ENCODE measurements at regions not wholly inside any gene's neighbourhood (a gene's known extent, or its start where the extent isn't known, plus 50 kb on each side); places are given as distances from the start of the nearest gene placed in this dataset.

DNA sequence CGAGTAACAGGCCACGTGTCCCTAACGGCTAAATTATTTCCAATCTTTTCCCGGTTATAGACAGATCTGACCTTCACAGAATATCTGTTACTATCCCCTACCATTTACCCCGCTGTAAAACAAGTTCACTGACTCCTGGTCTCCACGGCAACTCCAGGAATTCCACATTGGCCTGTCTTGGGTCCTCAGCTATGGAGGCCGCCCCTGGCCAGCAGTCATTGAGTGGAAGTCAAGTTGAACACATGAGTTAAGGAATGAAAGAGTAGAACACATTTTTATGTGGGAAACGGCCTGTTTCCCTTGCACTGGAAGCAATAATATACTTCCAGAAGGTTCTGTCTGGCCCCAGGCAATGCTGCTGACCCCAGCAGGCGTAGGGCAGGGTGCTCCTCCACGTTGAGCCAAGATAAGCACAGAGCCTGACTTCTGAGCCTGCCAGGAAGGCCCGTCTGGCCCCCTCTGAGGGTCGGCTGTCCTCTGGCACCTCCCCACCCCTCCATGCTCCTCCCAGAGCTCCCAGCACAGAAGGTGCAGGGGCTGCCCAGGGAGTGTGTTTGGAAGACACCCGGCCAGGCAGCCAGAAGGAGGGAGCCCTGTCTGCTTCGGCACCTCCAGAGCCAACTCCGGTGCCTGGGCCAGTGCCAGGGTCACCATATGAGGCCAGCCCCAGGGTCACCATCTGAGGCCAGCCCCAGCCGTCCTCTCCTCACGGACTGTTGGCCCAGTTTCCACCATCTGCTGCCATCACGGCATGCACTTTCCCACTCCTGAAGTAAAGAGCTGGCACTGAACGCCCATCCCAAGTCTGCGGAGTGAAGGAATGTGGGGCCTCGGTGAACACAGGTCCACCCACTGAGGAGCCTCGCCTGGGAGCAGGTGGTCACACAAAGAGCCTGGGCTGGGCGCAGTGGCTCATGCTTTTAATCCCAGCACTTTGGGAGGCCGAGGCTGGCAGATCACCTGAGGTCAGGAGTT lies 813.2 kb downstream of the BRD1 start:
- CTCF ChIA-PET: interaction anchor here (0.6 kb wide), 1 partner anchor 1086 kb away, joined by 3 read pairs; no protein-coding TSS in a partner anchor
- no peak overlapping the region for H3K27ac Mint-ChIP-seq
- no peak overlapping the region for H3K4me3 Mint-ChIP-seq

GRCh38 chr22:49013707-49014106 lies 814.0 kb downstream of the BRD1 start:
- Mint-ChIP-seq H3K27ac (no peak overlapping the region), H3K9me3 (no peaks in the 10 kb centered on the region), H3K4me1 (ENCODE audit: low read depth) (no peaks in the 10 kb centered on the region), H3K27me3 (ENCODE audit: low read depth) (peaks cover 7% of the 10 kb centered on the region), H3K36me3 (ENCODE audit: low read depth) (no peaks in the 10 kb centered on the region), H3K4me3 (no peak overlapping the region)
- intact Hi-C loops (cut with micrococcal nuclease): no loop called here
- CTCF ChIA-PET: no interaction called here
- no peak for DNase-seq

More for the DNA sequence above, 813.2 kb downstream of the BRD1 start:
- Mint-ChIP-seq H3K9me3 (no peaks in the 10 kb centered on the region), H3K4me1 (ENCODE audit: low read depth) (no peaks in the 10 kb centered on the region), H3K27me3 (ENCODE audit: low read depth) (peaks cover 5% of the 10 kb centered on the region), H3K36me3 (ENCODE audit: low read depth) (no peaks in the 10 kb centered on the region)
- intact Hi-C loops (cut with micrococcal nuclease): no loop called here
- DNase-seq: no peak

- Mint-ChIP-seq H3K36me3 (ENCODE audit: low read depth) (no peaks in the 10 kb centered on the region), H3K9me3 (no peaks in the 10 kb centered on the region), H3K4me1 (ENCODE audit: low read depth) (no peaks in the 10 kb centered on the region), H3K27ac (no peak overlapping the region), H3K4me3 (no peak overlapping the region), H3K27me3 (ENCODE audit: low read depth) (peaks cover 7% of the 10 kb centered on the region)
- intact Hi-C loops (cut with micrococcal nuclease): no loop called here
- CTCF ChIA-PET: no interaction called here
- DNase-seq: no peak
Measured at GRCh38 chr22:49012712-49013395, 814.8 kb downstream of the BRD1 start.

DNA sequence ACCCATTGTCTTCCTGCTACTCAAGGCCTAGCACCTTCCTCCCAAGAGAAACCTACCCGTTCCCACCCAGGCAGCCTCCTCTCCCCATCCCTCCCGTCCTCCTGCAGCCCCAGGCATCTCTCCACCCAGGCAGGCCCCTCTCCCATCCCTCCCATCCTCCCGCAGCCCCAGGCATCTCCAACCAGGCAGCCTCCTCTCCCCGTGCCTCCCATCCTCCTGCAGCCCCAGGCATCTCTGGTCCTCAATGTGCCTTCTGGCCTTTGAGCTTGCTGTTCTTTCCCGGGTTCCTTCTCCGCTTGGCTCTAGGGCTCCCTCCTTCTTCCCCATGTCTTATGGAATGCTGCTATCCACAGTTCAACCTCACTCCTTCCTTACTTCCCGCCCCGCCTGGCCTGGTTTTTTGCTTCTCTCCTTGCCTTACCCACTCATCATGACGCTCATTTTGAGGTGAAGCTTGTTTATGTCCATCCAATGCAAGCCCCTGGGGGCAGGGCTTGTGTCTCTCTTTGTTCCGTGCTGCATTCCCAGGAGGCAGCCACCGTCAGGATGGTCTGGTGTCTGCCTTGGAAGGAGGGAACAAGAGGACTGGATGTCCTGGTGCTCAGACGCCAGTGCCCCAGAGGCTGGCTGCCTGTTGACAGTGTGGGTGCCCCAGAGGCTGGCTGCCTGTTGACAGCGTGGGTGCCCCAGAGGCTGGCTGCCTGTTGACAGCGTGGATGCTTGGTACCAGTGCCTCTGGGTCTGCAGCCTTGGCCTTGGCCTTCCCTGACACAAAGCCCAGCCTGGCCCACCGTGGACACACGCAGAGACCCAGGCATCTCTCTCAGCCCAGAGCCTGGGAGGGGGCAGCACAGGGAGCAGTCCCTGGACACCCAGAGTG lies 815.7 kb downstream of the BRD1 start:
- H3K36me3 Mint-ChIP-seq (ENCODE audit: low read depth): no peaks in the 10 kb centered on the region
- H3K9me3 Mint-ChIP-seq: no peaks in the 10 kb centered on the region
- CTCF ChIA-PET: no interaction called here
- intact Hi-C loops (cut with micrococcal nuclease): no loop called here
- DNase-seq: no peak
- H3K27me3 Mint-ChIP-seq (ENCODE audit: low read depth): peaks cover 7% of the 10 kb centered on the region
- no peak overlapping the region for H3K27ac Mint-ChIP-seq
- no peak overlapping the region for H3K4me3 Mint-ChIP-seq
- H3K4me1 Mint-ChIP-seq (ENCODE audit: low read depth): no peaks in the 10 kb centered on the region

DNA sequence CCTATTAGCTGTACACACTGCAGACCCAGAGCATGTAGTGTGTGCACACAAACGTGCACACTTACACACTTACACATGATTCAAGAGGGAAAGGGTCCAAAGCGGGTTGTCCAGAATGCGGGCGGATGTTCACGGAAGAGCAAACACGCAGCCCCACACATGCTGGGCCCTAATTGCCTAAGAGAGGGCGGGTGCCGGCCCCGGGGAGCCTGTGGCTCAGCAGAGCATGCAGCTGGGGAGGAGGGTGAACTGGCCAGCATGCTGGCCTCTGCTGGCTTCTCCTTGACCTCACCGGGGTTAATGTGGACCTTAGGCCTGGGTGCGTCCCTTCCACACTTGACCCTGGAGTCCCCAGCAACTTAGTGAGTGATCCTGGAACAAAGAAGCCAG lies 816.3 kb downstream of the BRD1 start:
- no peaks in the 10 kb centered on the region for H3K9me3 Mint-ChIP-seq
- DNase-seq: no peak
- peaks cover 7% of the 10 kb centered on the region for H3K27me3 Mint-ChIP-seq (ENCODE audit: low read depth)
- no peaks in the 10 kb centered on the region for H3K36me3 Mint-ChIP-seq (ENCODE audit: low read depth)
- intact Hi-C loops (cut with micrococcal nuclease): no loop called here
- no peaks in the 10 kb centered on the region for H3K4me1 Mint-ChIP-seq (ENCODE audit: low read depth)
- no peak overlapping the region for H3K4me3 Mint-ChIP-seq
- CTCF ChIA-PET: no interaction called here
- no peak overlapping the region for H3K27ac Mint-ChIP-seq

GRCh38 chr22:49010901-49011300 lies 816.8 kb downstream of the BRD1 start:
- no peak for DNase-seq
- Mint-ChIP-seq H3K4me1 (ENCODE audit: low read depth) (no peaks in the 10 kb centered on the region), H3K36me3 (ENCODE audit: low read depth) (no peaks in the 10 kb centered on the region), H3K9me3 (no peaks in the 10 kb centered on the region), H3K27ac (no peak overlapping the region), H3K4me3 (no peak overlapping the region), H3K27me3 (ENCODE audit: low read depth) (peaks cover 10% of the 10 kb centered on the region)
- intact Hi-C loops (cut with micrococcal nuclease): no loop called here
- CTCF ChIA-PET: no interaction called here

DNA sequence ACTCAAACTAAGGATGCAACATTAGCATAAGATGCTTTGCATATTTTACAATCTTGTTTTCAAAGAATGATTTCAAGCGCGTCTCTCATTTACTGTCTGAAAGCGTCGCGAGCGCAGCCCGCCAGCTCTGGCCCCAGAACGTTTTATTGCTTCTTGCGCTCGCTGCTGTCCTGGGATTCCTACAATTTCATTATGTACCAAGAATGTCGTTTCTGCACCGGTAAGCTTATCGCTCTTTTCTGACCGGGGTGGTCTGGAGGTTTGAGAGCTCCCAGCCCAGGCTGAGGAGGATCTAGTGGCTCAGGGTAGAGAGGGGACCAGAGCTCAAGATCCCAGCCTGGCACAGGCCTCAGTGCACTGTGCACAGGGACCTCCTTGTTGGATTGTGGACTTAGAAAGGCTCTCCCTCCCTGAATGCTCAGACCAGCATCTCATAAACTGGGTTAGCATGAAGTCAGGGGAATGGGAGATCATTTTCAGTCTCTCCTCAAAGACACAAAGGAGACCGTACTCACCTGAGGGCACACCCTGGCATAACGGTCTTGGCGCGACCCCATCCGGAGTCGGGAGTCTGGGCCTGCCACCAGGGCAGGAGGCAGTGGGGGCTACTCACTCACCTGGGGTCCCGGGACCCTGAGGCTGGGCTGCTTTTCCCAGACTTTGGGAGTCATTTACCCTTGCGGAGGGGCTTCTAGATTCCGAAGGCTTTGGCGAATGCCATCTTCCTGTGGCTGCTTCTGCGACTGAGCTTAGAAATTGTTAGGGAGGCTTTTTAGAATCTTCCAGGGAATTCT lies 817.4 kb downstream of the BRD1 start:
- intact Hi-C loops (cut with micrococcal nuclease): no loop called here
- Mint-ChIP-seq H3K36me3 (ENCODE audit: low read depth) (no peaks in the 10 kb centered on the region), H3K27me3 (ENCODE audit: low read depth) (peaks cover 10% of the 10 kb centered on the region), H3K4me3 (no peak overlapping the region), H3K9me3 (no peaks in the 10 kb centered on the region), H3K4me1 (ENCODE audit: low read depth) (no peaks in the 10 kb centered on the region), H3K27ac (no peak overlapping the region)
- CTCF ChIA-PET: no interaction called here
- no peak for DNase-seq

DNA sequence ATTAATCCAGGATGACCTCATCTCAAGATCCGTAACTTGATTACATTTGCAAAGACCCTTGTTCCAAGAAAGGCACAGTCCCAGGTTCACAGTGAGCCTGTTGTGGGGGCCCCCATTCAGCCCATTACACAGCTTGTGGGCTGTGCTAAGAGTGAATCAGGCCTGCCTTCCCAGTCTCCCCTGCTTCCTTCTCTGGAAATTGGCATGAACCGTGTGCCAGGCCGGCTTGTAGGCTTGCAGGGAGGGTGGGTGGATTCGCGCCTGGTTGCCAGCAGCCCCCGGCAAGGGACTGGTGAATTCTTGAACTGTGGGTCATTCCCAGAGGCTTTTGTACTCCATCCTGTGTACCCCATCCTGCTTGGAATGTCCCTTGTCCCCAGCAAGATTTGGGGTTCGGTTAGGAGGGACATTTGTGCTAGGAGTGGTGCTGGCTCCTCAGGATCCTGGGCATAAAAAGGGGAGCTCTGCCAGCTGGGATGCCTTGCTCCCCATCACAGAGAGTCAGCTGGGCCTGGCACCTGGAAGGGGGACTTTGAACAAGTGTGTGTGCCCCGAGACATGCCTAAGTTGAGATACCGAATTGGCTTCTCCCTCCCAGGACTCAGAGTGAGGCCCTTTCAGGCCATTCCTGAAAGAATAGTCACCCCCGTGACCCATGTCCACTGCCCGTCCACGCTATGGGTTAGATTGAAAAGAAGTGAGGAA lies 818.2 kb downstream of the BRD1 start:
- intact Hi-C loops (cut with micrococcal nuclease): no loop called here
- H3K4me3 Mint-ChIP-seq: no peak overlapping the region
- CTCF ChIA-PET: no interaction called here
- H3K36me3 Mint-ChIP-seq (ENCODE audit: low read depth): no peaks in the 10 kb centered on the region
- H3K27ac Mint-ChIP-seq: no peak overlapping the region
- no peaks in the 10 kb centered on the region for H3K4me1 Mint-ChIP-seq (ENCODE audit: low read depth)
- H3K9me3 Mint-ChIP-seq: no peaks in the 10 kb centered on the region
- H3K27me3 Mint-ChIP-seq (ENCODE audit: low read depth): peaks cover 13% of the 10 kb centered on the region
- no peak for DNase-seq

GRCh38 chr22:49008682-49009235 lies 818.9 kb downstream of the BRD1 start:
- H3K27ac Mint-ChIP-seq: no peak overlapping the region
- H3K9me3 Mint-ChIP-seq: no peaks in the 10 kb centered on the region
- no peak overlapping the region for H3K4me3 Mint-ChIP-seq
- peaks cover 13% of the 10 kb centered on the region for H3K27me3 Mint-ChIP-seq (ENCODE audit: low read depth)
- no peak for DNase-seq
- CTCF ChIA-PET: no interaction called here
- no peaks in the 10 kb centered on the region for H3K36me3 Mint-ChIP-seq (ENCODE audit: low read depth)
- intact Hi-C loops (cut with micrococcal nuclease): no loop called here
- H3K4me1 Mint-ChIP-seq (ENCODE audit: low read depth): no peaks in the 10 kb centered on the region

GRCh38 chr22:49007013-49007653 lies 820.5 kb downstream of the BRD1 start:
- DNase-seq: no peak
- H3K4me3 Mint-ChIP-seq: no peak overlapping the region
- no peak overlapping the region for H3K27ac Mint-ChIP-seq
- intact Hi-C loops (cut with micrococcal nuclease): no loop called here
- H3K4me1 Mint-ChIP-seq (ENCODE audit: low read depth): no peaks in the 10 kb centered on the region
- H3K9me3 Mint-ChIP-seq: peaks cover 3% of the 10 kb centered on the region
- no peaks in the 10 kb centered on the region for H3K36me3 Mint-ChIP-seq (ENCODE audit: low read depth)
- CTCF ChIA-PET: no interaction called here
- peaks cover 13% of the 10 kb centered on the region for H3K27me3 Mint-ChIP-seq (ENCODE audit: low read depth)

Measured in activated naive CD4-positive, alpha-beta T cell treated with anti-CD3 and anti-CD28 coated beads for 36 hours (primary cell).